ENCODE measurements at regions not wholly inside any gene's neighbourhood (a gene's known extent, or its start where the extent isn't known, plus 50 kb on each side); places are given as distances from the start of the nearest gene placed in this dataset.

- H3K4me1 Mint-ChIP-seq: peaks cover 22% of the 10 kb centered on the region
- no peak overlapping the region for H3K4me3 Mint-ChIP-seq
- peaks cover 4% of the 10 kb centered on the region for H3K27me3 Mint-ChIP-seq (ENCODE audit: low read depth, poor library complexity)
- TF ChIP-seq CTCF (IDR thresholded peaks at IDR 0.05): no peak
- H3K36me3 Mint-ChIP-seq (ENCODE audit: low read depth): peaks cover 10% of the 10 kb centered on the region
- no peak overlapping the region for H3K27ac Mint-ChIP-seq
- peaks cover 34% of the 10 kb centered on the region for H3K9me3 Mint-ChIP-seq
- DNase-seq: no peak
These were observed 52.8 kb upstream of the UST start for GRCh38 chr6:148693882-148694484.
